HG02798 (cell line): ENCODE measurements at regions not wholly inside any gene's neighbourhood (a gene's known extent, or its start where the extent isn't known, plus 50 kb on each side); places are given as distances from the start of the nearest gene placed in this dataset.

Experiments
- ATAC-seq: cut with Tn5 transposase; IDR thresholded peaks from one replicate; pipeline ENCODE4 v1.9.1; 2021; ENCODE audit warnings: mild to moderate bottlenecking; ENCODE audit not compliant: unreplicated experiment, poor library complexity

GRCh38 chr18:66707473-66707872, 103.6 kb upstream of the CDH19 start:
- ATAC-seq = no peak

GRCh38 chr18:66695281-66695680, 91.4 kb upstream of the CDH19 start:
- no peak for ATAC-seq

GRCh38 chr18:66694852-66695251, 91.0 kb upstream of the CDH19 start:
- no peak for ATAC-seq

- no peak for ATAC-seq
Observed at GRCh38 chr18:66687635-66688034, 83.7 kb upstream of the CDH19 start.

GRCh38 chr18:66682855-66683322, 79.0 kb upstream of the CDH19 start:
- no peak for ATAC-seq

GRCh38 chr18:66676699-66677098, 72.8 kb upstream of the CDH19 start:
- no peak for ATAC-seq

- ATAC-seq = no peak
Observed at GRCh38 chr18:66674286-66674685, 70.4 kb upstream of the CDH19 start.

- ATAC-seq = no peak
Observed at GRCh38 chr18:66668706-66669105, 64.8 kb upstream of the CDH19 start.

- no peak for ATAC-seq
Observed at GRCh38 chr18:66662632-66663031, 58.7 kb upstream of the CDH19 start.

- ATAC-seq = no peak
Observed at GRCh38 chr18:66655407-66655806, 51.5 kb upstream of the CDH19 start.
